HepG2 (cell line): ENCODE measurements at regions not wholly inside any gene's neighbourhood (a gene's known extent, or its start where the extent isn't known, plus 50 kb on each side); places are given as distances from the start of the nearest gene placed in this dataset.

Experiments used
- ATAC-seq: fragments of 200-7000 bp; cut with Tn5 transposase; 3 replicates; pipeline ENCODE4 v1.9.1; 2020; ENCODE audit warnings: mild to moderate bottlenecking, moderate library complexity
- BruUV-seq: library from RNA; stranded (reverse); fragments of 400-500 nt; replicated peaks from 2 replicates; lab custom pipeline; 2021; lab: Mats Ljungman, UMichigan
- CTCF ChIA-PET: fragments of 300-600 bp; formaldehyde crosslinking; extraction: SDS; loops from one replicate; lab custom pipeline; 2021; ENCODE audit warnings: low total read pairs, inconsistent platforms, low intra/inter-chr PET ratio; lab: Yijun Ruan, JAX
- POLR2A ChIA-PET: fragments of 350-600 bp; sonication (Branson Sonifier 250); formaldehyde crosslinking; loops from one replicate; lab custom pipeline; 2020; ENCODE audit warnings: antibody characterized with exemption, inconsistent platforms; lab: Yijun Ruan, JAX
- DNase-seq: peaks from one replicate; pipeline ENCODE4 v3.0.0-alpha.2; 2015; ENCODE audit warnings: low spot score
- FAIRE-seq: peaks from 3 replicates; lab custom pipeline; 2011; peaks lifted over from hg19 to GRCh38; lab: Jason Lieb, UNC
- H2AFZ ChIP-seq: one replicate; pipeline ENCODE4 v1.6.1; 2011; ENCODE audit warnings: low read length, inconsistent platforms
- H3K27ac ChIP-seq: fragments of 300-600 bp; 3 replicates; pipeline ENCODE4 v1.8.0; 2011; ENCODE audit warnings: mixed run types, mild to moderate bottlenecking, mixed read lengths, low read length, inconsistent platforms; ENCODE audit not compliant: insufficient read depth; ENCODE audit errors: extremely low read length
- H3K27me3 ChIP-seq, 2 experiments: fragments of 200-600 bp in 1 of 2; 2 replicates in 1 of 2; 3 replicates in 1 of 2; pipeline versions ENCODE4 v1.6.0 to v1.8.0; 2011; ENCODE audit warnings: low read length in 2 of 2, mild to moderate bottlenecking in 2 of 2, moderate library complexity in 2 of 2, inconsistent platforms in 1 of 2; ENCODE audit not compliant: insufficient read depth in 2 of 2, control insufficient read depth in 1 of 2
- H3K36me3 ChIP-seq, 2 experiments: fragments of 200-600 bp in 1 of 2; replicated peaks in 1 of 2; 2 replicates in 1 of 2; 3 replicates in 1 of 2; pipeline versions ENCODE4 v1.5.1 to v1.8.0; 2011; ENCODE audit warnings: low read length in 2 of 2, inconsistent platforms in 1 of 2; ENCODE audit not compliant: insufficient read depth in 2 of 2, control insufficient read depth in 1 of 2
- H3K4me1 ChIP-seq: 2 replicates; pipeline ENCODE4 v1.5.1; 2012; ENCODE audit warnings: low read length, inconsistent platforms; ENCODE audit not compliant: insufficient read depth
- H3K4me2 ChIP-seq: 2 replicates; pipeline ENCODE4 v1.6.0; 2011; ENCODE audit warnings: low read depth, low read length, inconsistent platforms
- H3K4me3 ChIP-seq, 3 experiments: fragments of 200-600 bp in 1 of 3; sonication (generic), shearing (Covaris generic) in 1 of 3; replicated peaks in 1 of 3; 2 replicates each; pipeline ENCODE4 v1.5.1; 2011 to 2016; ENCODE audit warnings: low read length in 3 of 3, inconsistent platforms in 2 of 3, low read depth in 2 of 3, mild to moderate bottlenecking in 2 of 3, control low read depth in 1 of 3, mixed read lengths in 1 of 3; ENCODE audit not compliant: insufficient read depth in 1 of 3
- H3K79me2 ChIP-seq: one replicate; pipeline ENCODE4 v1.6.1; 2011; ENCODE audit warnings: low read length, inconsistent platforms; ENCODE audit not compliant: insufficient read depth
- H3K9ac ChIP-seq: 2 replicates; pipeline ENCODE4 v1.6.0; 2011; ENCODE audit warnings: mild to moderate bottlenecking, low read depth, low read length, inconsistent platforms; ENCODE audit not compliant: insufficient read depth
- H3K9me3 ChIP-seq: 2 replicates; pipeline ENCODE4 v1.5.1; 2012; ENCODE audit warnings: mild to moderate bottlenecking, low read length
- H4K20me1 ChIP-seq: 2 replicates; pipeline ENCODE4 v1.6.0; 2011; ENCODE audit warnings: inconsistent platforms, mild to moderate bottlenecking, low read length, moderate library complexity; ENCODE audit not compliant: insufficient read depth
- ARID3A ChIP-seq: IDR thresholded peaks from 2 replicates; pipeline ENCODE4 v1.6.1; 2012; ENCODE audit warnings: low read depth, low read length, improper control_type of control experiment
- GLI4 ChIP-seq: sonication (generic); formaldehyde crosslinking; IDR thresholded peaks from 2 replicates; pipeline ENCODE4 v1.5.1; 2020; ENCODE audit warnings: missing genetic modification reagents, mild to moderate bottlenecking, moderate library complexity, borderline replicate concordance
- HDAC2 ChIP-seq: sonication (generic); formaldehyde crosslinking; IDR thresholded peaks from 2 replicates; pipeline ENCODE4 v1.4.0; 2020; ENCODE audit warnings: missing genetic modification reagents
- HIVEP1 ChIP-seq: sonication (generic); formaldehyde crosslinking; IDR thresholded peaks from 2 replicates; pipeline ENCODE4 v1.4.0; 2020; ENCODE audit warnings: mild to moderate bottlenecking, missing genetic modification reagents
- MAZ ChIP-seq, 2 experiments: sonication (generic) in 1 of 2; formaldehyde crosslinking in 1 of 2; IDR thresholded peaks; 2 replicates each; pipeline versions ENCODE4 v1.5.0 to v1.6.1; 2012 to 2020; ENCODE audit warnings: low read depth in 2 of 2, mild to moderate bottlenecking in 2 of 2, borderline replicate concordance in 1 of 2, improper control_type of control experiment in 1 of 2, low read length in 1 of 2, missing genetic modification reagents in 1 of 2, moderate library complexity in 1 of 2
- MXD4 ChIP-seq: IDR thresholded peaks from 2 replicates; pipeline ENCODE4 v1.6.1; 2016; ENCODE audit warnings: mild to moderate bottlenecking, missing biosample characterization, missing genetic modification reagents
- PRMT3 ChIP-seq: sonication (generic); formaldehyde crosslinking; IDR thresholded peaks from 2 replicates; pipeline ENCODE4 v1.8.1; 2022; ENCODE audit warnings: low read depth, mild to moderate bottlenecking, moderate library complexity, missing genetic modification reagents, borderline replicate concordance
- STAT5B ChIP-seq: sonication (generic); formaldehyde crosslinking; IDR thresholded peaks from 2 replicates; pipeline ENCODE4 v1.4.0; 2020; ENCODE audit warnings: missing genetic modification reagents
- YEATS4 ChIP-seq: sonication (generic); formaldehyde crosslinking; IDR thresholded peaks from 2 replicates; pipeline ENCODE4 v1.4.0; 2020; ENCODE audit warnings: missing genetic modification reagents, borderline replicate concordance
- ZBTB14 ChIP-seq: sonication (generic); formaldehyde crosslinking; IDR thresholded peaks from 2 replicates; pipeline ENCODE4 v1.4.0; 2020; ENCODE audit warnings: missing genetic modification reagents
- ZNF776 ChIP-seq: sonication (generic); formaldehyde crosslinking; IDR thresholded peaks from 2 replicates; pipeline ENCODE4 v1.4.0; 2020; ENCODE audit warnings: mild to moderate bottlenecking, missing genetic modification reagents
- in situ Hi-C: cut with HindIII; loops from 2 replicates; pipeline ENCODE4 v1.10.0; 2017; ENCODE audit warnings: low pct_unique_long_range_greater_than_20kb; ENCODE audit not compliant: extremely low pct_ligation_motif_present
- intact Hi-C: fragments of 100-400 bp; cut with micrococcal nuclease; formaldehyde crosslinking; loops from one replicate; pipeline ENCODE4 v1.10.0; 2022; ENCODE audit not compliant: unreplicated experiment

GRCh38 chr13:76335463-76335862 lies 550.7 kb downstream of the KCTD12 start:
- TF ChIP-seq GLI4 (CRISPR knock-in tag) = no peak
- no peak for TF ChIP-seq ZBTB14 (CRISPR knock-in tag)
- TF ChIP-seq MXD4 (CRISPR knock-in tag) = no peak
- no peak for TF ChIP-seq MAZ (IDR thresholded peaks at IDR 0.05; ENCODE audit: borderline replicate concordance, low read depth, low read length)
- no peak for TF ChIP-seq MAZ (CRISPR knock-in tag; IDR thresholded peaks at IDR 0.05; ENCODE audit: low read depth)
- TF ChIP-seq HIVEP1 (CRISPR knock-in tag) = no peak
- no peak for TF ChIP-seq STAT5B (CRISPR knock-in tag)
- no peak for TF ChIP-seq ARID3A
- no peak for TF ChIP-seq ZNF776 (CRISPR knock-in tag)
- TF ChIP-seq HDAC2 (CRISPR knock-in tag) = no peak
- TF ChIP-seq YEATS4 (CRISPR knock-in tag) = no peak
- no peak for TF ChIP-seq PRMT3
- intact Hi-C loops = no loop called here
- no peaks in the 10 kb centered on the region for H3K79me2 ChIP-seq
- H3K27ac ChIP-seq = no peak overlapping the region
- no TSS peak for BruUV-seq
- no peaks in the 10 kb centered on the region for H3K36me3 ChIP-seq
- POLR2A ChIA-PET = no interaction called here
- no peaks in the 10 kb centered on the region for H4K20me1 ChIP-seq
- in situ Hi-C loops = no loop called here
- H3K4me3 ChIP-seq = no peak overlapping the region
- H2AFZ ChIP-seq = no peak overlapping the region
- no peak for DNase-seq
- no peaks in the 10 kb centered on the region for H3K4me1 ChIP-seq
- CTCF ChIA-PET = no interaction called here
- ATAC-seq = no peak
- H3K27me3 ChIP-seq = no peaks in the 10 kb centered on the region
- H3K9me3 ChIP-seq = no peaks in the 10 kb centered on the region
- no peak overlapping the region for H3K4me2 ChIP-seq
- no peak overlapping the region for H3K9ac ChIP-seq
- no peak for FAIRE-seq
